HepG2 (cell line): ENCODE measurements at regions not wholly inside any gene's neighbourhood (a gene's known extent, or its start where the extent isn't known, plus 50 kb on each side); places are given as distances from the start of the nearest gene placed in this dataset.
A peak's percentile ranks its signal among the peaks of the same experiment; 100 is the strongest.

Experiments used
- ATAC-seq: fragments of 200-7000 bp; cut with Tn5 transposase; 3 replicates; pipeline ENCODE4 v1.9.1; 2020; ENCODE audit warnings: mild to moderate bottlenecking, moderate library complexity
- BruUV-seq: library from RNA; stranded (reverse); fragments of 400-500 nt; replicated peaks from 2 replicates; lab custom pipeline; 2021; lab: Mats Ljungman, UMichigan
- CTCF ChIA-PET: fragments of 300-600 bp; formaldehyde crosslinking; extraction: SDS; loops from one replicate; lab custom pipeline; 2021; ENCODE audit warnings: low total read pairs, inconsistent platforms, low intra/inter-chr PET ratio; lab: Yijun Ruan, JAX
- POLR2A ChIA-PET: fragments of 350-600 bp; sonication (Branson Sonifier 250); formaldehyde crosslinking; loops from one replicate; lab custom pipeline; 2020; ENCODE audit warnings: antibody characterized with exemption, inconsistent platforms; lab: Yijun Ruan, JAX
- DNase-seq: peaks from one replicate; pipeline ENCODE4 v3.0.0-alpha.2; 2015; ENCODE audit warnings: low spot score
- FAIRE-seq: peaks from 3 replicates; lab custom pipeline; 2011; peaks lifted over from hg19 to GRCh38; lab: Jason Lieb, UNC
- H2AFZ ChIP-seq: one replicate; pipeline ENCODE4 v1.6.1; 2011; ENCODE audit warnings: low read length, inconsistent platforms
- H3K27ac ChIP-seq: fragments of 300-600 bp; 3 replicates; pipeline ENCODE4 v1.8.0; 2011; ENCODE audit warnings: mixed run types, mild to moderate bottlenecking, mixed read lengths, low read length, inconsistent platforms; ENCODE audit not compliant: insufficient read depth; ENCODE audit errors: extremely low read length
- H3K27me3 ChIP-seq, 2 experiments: fragments of 200-600 bp in 1 of 2; 2 replicates in 1 of 2; 3 replicates in 1 of 2; pipeline versions ENCODE4 v1.6.0 to v1.8.0; 2011; ENCODE audit warnings: low read length in 2 of 2, mild to moderate bottlenecking in 2 of 2, moderate library complexity in 2 of 2, inconsistent platforms in 1 of 2; ENCODE audit not compliant: insufficient read depth in 2 of 2, control insufficient read depth in 1 of 2
- H3K36me3 ChIP-seq, 2 experiments: fragments of 200-600 bp in 1 of 2; replicated peaks in 1 of 2; 2 replicates in 1 of 2; 3 replicates in 1 of 2; pipeline versions ENCODE4 v1.5.1 to v1.8.0; 2011; ENCODE audit warnings: low read length in 2 of 2, inconsistent platforms in 1 of 2; ENCODE audit not compliant: insufficient read depth in 2 of 2, control insufficient read depth in 1 of 2
- H3K4me1 ChIP-seq: 2 replicates; pipeline ENCODE4 v1.5.1; 2012; ENCODE audit warnings: low read length, inconsistent platforms; ENCODE audit not compliant: insufficient read depth
- H3K4me2 ChIP-seq: 2 replicates; pipeline ENCODE4 v1.6.0; 2011; ENCODE audit warnings: low read depth, low read length, inconsistent platforms
- H3K4me3 ChIP-seq, 3 experiments: fragments of 200-600 bp in 1 of 3; sonication (generic), shearing (Covaris generic) in 1 of 3; replicated peaks in 1 of 3; 2 replicates each; pipeline ENCODE4 v1.5.1; 2011 to 2016; ENCODE audit warnings: low read length in 3 of 3, inconsistent platforms in 2 of 3, low read depth in 2 of 3, mild to moderate bottlenecking in 2 of 3, control low read depth in 1 of 3, mixed read lengths in 1 of 3; ENCODE audit not compliant: insufficient read depth in 1 of 3
- H3K79me2 ChIP-seq: one replicate; pipeline ENCODE4 v1.6.1; 2011; ENCODE audit warnings: low read length, inconsistent platforms; ENCODE audit not compliant: insufficient read depth
- H3K9ac ChIP-seq: 2 replicates; pipeline ENCODE4 v1.6.0; 2011; ENCODE audit warnings: mild to moderate bottlenecking, low read depth, low read length, inconsistent platforms; ENCODE audit not compliant: insufficient read depth
- H3K9me3 ChIP-seq: 2 replicates; pipeline ENCODE4 v1.5.1; 2012; ENCODE audit warnings: mild to moderate bottlenecking, low read length
- H4K20me1 ChIP-seq: 2 replicates; pipeline ENCODE4 v1.6.0; 2011; ENCODE audit warnings: inconsistent platforms, mild to moderate bottlenecking, low read length, moderate library complexity; ENCODE audit not compliant: insufficient read depth
- ATM ChIP-seq: fragments of 450-650 bp; IDR thresholded peaks from 2 replicates; pipeline ENCODE4 v1.7.1; 2017; ENCODE audit warnings: mild to moderate bottlenecking, borderline replicate concordance
- GTF3A ChIP-seq: sonication (generic); formaldehyde crosslinking; conservative IDR thresholded peaks from 2 replicates; pipeline ENCODE4 v1.4.0; 2020; ENCODE audit warnings: mild to moderate bottlenecking, missing genetic modification reagents
- HOXA5 ChIP-seq: sonication (generic); formaldehyde crosslinking; IDR thresholded peaks from 2 replicates; pipeline ENCODE4 v1.4.0; 2020; ENCODE audit warnings: missing genetic modification reagents
- KAT2B ChIP-seq: fragments of 150-350 bp; IDR thresholded peaks from 2 replicates; pipeline ENCODE4 v1.6.1; 2014; ENCODE audit warnings: low read depth, low read length, borderline replicate concordance
- NCOA5 ChIP-seq: sonication (generic); formaldehyde crosslinking; IDR thresholded peaks from 2 replicates; pipeline ENCODE4 v1.4.0; 2020; ENCODE audit warnings: missing genetic modification reagents
- NR2C2 ChIP-seq: sonication (generic); formaldehyde crosslinking; IDR thresholded peaks from 2 replicates; pipeline ENCODE4 v1.4.0; 2020; ENCODE audit warnings: missing genetic modification reagents, mild to moderate bottlenecking, moderate library complexity, borderline replicate concordance
- SAFB2 ChIP-seq: sonication (generic); formaldehyde crosslinking; IDR thresholded peaks from 2 replicates; pipeline ENCODE4 v1.5.1; 2020; ENCODE audit warnings: missing genetic modification reagents, low read depth, mild to moderate bottlenecking, borderline replicate concordance
- SOX5 ChIP-seq: IDR thresholded peaks from 2 replicates; pipeline ENCODE4 v1.6.1; 2016; ENCODE audit warnings: borderline replicate concordance
- TAF1 ChIP-seq: sonication (generic); formaldehyde crosslinking; IDR thresholded peaks from 2 replicates; pipeline ENCODE4 v1.4.0; 2020; ENCODE audit warnings: missing genetic modification reagents
- TP53 ChIP-seq: sonication (generic); formaldehyde crosslinking; conservative IDR thresholded peaks from 2 replicates; pipeline ENCODE4 v1.4.0; 2020; ENCODE audit warnings: missing genetic modification reagents
- ZBTB7A ChIP-seq: sonication (generic); formaldehyde crosslinking; IDR thresholded peaks from 2 replicates; pipeline ENCODE4 v1.8.0; 2022; ENCODE audit warnings: mild to moderate bottlenecking, missing genetic modification reagents
- ZFP90 ChIP-seq: sonication (generic); formaldehyde crosslinking; IDR thresholded peaks from 2 replicates; pipeline ENCODE4 v1.8.0; 2022; ENCODE audit warnings: missing genetic modification reagents, mild to moderate bottlenecking, inconsistent platforms, borderline replicate concordance
- ZNF770 ChIP-seq: sonication (generic); formaldehyde crosslinking; IDR thresholded peaks from 2 replicates; pipeline ENCODE4 v1.5.0; 2020; ENCODE audit warnings: mild to moderate bottlenecking, missing genetic modification reagents
- WGBS: methylation state at CpG from one replicate; pipeline ENCODE4 v1.1.6; 2017; ENCODE audit warnings: low lambda C conversion rate; 5-methylcytosine and 5-hydroxymethylcytosine counted together
- in situ Hi-C: cut with HindIII; loops from 2 replicates; pipeline ENCODE4 v1.10.0; 2017; ENCODE audit warnings: low pct_unique_long_range_greater_than_20kb; ENCODE audit not compliant: extremely low pct_ligation_motif_present
- intact Hi-C: fragments of 100-400 bp; cut with micrococcal nuclease; formaldehyde crosslinking; loops from one replicate; pipeline ENCODE4 v1.10.0; 2022; ENCODE audit not compliant: unreplicated experiment
- TF ChIP-seq, protein P1 (sequence below): sonication (generic); formaldehyde crosslinking; IDR thresholded peaks from 2 replicates; pipeline ENCODE4 v1.5.0; 2020; ENCODE audit warnings: mild to moderate bottlenecking, missing genetic modification reagents, borderline replicate concordance
- TF ChIP-seq, protein P2 (sequence below), 2 experiments: fragments of 450-650 bp in 1 of 2; sonication (generic) in 1 of 2; formaldehyde crosslinking; IDR thresholded peaks; 2 replicates each; pipeline versions ENCODE4 v1.5.0 to v1.8.0; 2020 to 2022; ENCODE audit warnings: mild to moderate bottlenecking in 1 of 2, missing genetic modification reagents in 1 of 2

DNA sequence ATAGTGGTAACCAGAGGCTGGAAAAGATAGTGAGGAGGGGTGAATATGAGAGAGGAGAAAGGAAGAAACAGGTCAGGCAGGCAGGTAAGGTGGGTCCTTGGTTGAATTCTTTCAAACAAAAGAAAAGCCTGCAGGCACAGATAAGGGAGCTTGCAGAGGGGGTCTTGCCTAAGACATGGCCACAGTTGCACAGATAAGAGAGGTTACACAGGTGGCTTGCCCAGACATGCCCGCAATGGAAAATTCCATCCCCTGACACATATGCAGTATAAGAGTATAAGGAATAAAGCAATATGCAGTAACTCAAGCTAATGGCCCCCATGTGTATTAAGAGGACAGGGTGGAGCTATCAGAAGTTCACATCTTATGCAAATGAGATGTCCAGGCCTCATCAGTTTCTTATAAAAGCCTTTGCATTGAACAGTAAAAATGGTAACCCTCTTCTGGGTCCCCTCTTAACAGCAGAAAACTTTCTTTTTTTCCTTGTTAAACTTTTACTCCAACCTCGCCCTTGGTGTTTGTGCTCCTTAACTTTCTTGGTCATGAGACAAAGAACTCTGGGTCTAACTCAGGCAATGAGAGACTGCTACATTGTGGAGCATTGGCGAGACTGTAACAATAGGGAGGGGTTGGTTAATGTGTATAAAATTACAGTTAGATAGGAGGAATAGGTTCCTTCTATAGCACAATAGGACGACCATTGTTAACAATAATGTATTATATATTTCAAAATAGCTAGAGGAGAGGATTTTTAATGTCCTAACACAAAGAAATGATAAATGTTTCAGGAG lies 764.6 kb downstream of the TSN start:
- H3K27me3 ChIP-seq = no peaks in the 10 kb centered on the region
- intact Hi-C loops = loop anchor here (5.0 kb wide), 1 partner anchor 543 kb away; no protein-coding TSS in a partner anchor
- DNase-seq (no peak), FAIRE-seq (no peak), ATAC-seq (no peak)
- H3K36me3 ChIP-seq = no peaks in the 10 kb centered on the region
- CTCF ChIA-PET = no interaction called here
- POLR2A ChIA-PET = no interaction called here
- H3K4me3 ChIP-seq = no peak overlapping the region
- H2AFZ ChIP-seq = no peak overlapping the region
- TF ChIP-seq ATM (no peak), GTF3A (no peak), KAT2B (no peak), SAFB2 (CRISPR knock-in tag) (no peak), ZFP90 (CRISPR knock-in tag) (no peak), NCOA5 (CRISPR knock-in tag) (no peak), ZBTB7A (CRISPR knock-in tag) (no peak), TAF1 (no peak), TP53 (CRISPR knock-in tag) (peak; percentile 98), NR2C2 (CRISPR knock-in tag) (no peak), ZNF770 (no peak), SOX5 (CRISPR knock-in tag) (no peak), HOXA5 (no peak)
- TF ChIP-seq, protein P1, sequence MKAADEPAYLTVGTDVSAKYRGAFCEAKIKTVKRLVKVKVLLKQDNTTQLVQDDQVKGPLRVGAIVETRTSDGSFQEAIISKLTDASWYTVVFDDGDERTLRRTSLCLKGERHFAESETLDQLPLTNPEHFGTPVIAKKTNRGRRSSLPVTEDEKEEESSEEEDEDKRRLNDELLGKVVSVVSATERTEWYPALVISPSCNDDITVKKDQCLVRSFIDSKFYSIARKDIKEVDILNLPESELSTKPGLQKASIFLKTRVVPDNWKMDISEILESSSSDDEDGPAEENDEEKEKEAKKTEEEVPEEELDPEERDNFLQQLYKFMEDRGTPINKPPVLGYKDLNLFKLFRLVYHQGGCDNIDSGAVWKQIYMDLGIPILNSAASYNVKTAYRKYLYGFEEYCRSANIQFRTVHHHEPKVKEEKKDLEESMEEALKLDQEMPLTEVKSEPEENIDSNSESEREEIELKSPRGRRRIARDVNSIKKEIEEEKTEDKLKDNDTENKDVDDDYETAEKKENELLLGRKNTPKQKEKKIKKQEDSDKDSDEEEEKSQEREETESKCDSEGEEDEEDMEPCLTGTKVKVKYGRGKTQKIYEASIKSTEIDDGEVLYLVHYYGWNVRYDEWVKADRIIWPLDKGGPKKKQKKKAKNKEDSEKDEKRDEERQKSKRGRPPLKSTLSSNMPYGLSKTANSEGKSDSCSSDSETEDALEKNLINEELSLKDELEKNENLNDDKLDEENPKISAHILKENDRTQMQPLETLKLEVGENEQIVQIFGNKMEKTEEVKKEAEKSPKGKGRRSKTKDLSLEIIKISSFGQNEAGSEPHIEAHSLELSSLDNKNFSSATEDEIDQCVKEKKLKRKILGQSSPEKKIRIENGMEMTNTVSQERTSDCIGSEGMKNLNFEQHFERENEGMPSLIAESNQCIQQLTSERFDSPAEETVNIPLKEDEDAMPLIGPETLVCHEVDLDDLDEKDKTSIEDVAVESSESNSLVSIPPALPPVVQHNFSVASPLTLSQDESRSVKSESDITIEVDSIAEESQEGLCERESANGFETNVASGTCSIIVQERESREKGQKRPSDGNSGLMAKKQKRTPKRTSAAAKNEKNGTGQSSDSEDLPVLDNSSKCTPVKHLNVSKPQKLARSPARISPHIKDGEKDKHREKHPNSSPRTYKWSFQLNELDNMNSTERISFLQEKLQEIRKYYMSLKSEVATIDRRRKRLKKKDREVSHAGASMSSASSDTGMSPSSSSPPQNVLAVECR (CRISPR knock-in tag) = no peak
- TF ChIP-seq, protein P2, sequence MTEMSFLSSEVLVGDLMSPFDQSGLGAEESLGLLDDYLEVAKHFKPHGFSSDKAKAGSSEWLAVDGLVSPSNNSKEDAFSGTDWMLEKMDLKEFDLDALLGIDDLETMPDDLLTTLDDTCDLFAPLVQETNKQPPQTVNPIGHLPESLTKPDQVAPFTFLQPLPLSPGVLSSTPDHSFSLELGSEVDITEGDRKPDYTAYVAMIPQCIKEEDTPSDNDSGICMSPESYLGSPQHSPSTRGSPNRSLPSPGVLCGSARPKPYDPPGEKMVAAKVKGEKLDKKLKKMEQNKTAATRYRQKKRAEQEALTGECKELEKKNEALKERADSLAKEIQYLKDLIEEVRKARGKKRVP (CRISPR knock-in tag; IDR thresholded peaks at IDR 0.05) = peak in 1 of 2 experiments; percentile 21; a peak in 1 of 4 replicates
- no peaks in the 10 kb centered on the region for H3K4me1 ChIP-seq
- H3K27ac ChIP-seq = no peak overlapping the region
- peaks cover 18% of the 10 kb centered on the region; the same call in 1 of the 2 replicates for H3K9me3 ChIP-seq
- no peak overlapping the region for H3K4me2 ChIP-seq
- no peaks in the 10 kb centered on the region for H4K20me1 ChIP-seq
- no peaks in the 10 kb centered on the region for H3K79me2 ChIP-seq
- in situ Hi-C loops = no loop called here
- WGBS = 38% methylated on average over 4 of the region's 4 CpGs
- no peak overlapping the region for H3K9ac ChIP-seq
- no TSS peak for BruUV-seq
